Fibroblast of skin of left quadriceps (primary cell): ENCODE measurements at regions not wholly inside any gene's neighbourhood (a gene's known extent, or its start where the extent isn't known, plus 50 kb on each side); places are given as distances from the start of the nearest gene placed in this dataset.

ENCODE experiments used
- DNase-seq, 2 experiments: peaks; one replicate each; pipeline ENCODE4 v3.0.0-alpha.2; 2013; ENCODE audit warnings: low read depth in 2 of 2

DNA sequence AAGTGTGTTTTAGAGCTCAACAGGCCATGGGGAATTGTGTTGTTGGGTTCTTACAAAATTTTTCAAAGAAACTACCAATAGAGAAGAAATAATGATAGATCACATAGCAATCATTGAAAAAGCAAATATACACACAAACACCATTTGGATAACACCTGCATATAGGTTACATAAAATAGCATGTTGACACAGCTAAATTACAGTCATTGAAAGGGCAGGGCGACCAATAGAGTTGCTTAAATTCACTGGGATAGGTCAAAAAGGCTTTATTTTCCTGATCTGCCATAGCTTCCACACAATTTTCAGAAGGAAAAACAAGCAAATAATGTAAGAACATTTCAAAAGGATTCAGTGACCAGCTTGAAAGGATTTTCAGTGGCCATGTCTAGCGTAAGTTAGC lies 57.9 kb upstream of the FGGY start:
- no peak for DNase-seq

DNA sequence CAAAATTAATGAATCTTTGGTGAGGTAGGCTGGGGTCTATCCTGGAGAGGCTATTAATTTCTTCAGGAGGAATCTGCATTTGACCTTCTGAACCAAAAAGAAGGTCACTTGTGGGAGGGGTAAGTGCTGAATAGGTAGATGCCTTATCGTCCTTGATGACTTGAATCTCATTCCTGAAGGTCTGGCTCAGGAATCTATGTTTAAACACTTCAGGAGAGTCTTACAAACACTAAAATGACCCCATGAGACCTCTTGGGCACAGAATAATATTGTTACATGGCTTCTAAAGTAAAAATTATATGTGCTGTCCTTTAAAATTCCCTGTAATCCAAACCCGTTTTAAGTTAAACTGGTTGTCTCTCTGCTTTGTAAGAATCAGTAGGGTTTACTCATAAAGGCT lies 55.0 kb upstream of the FGGY start:
- no peak for DNase-seq

- no peak for DNase-seq
These were observed 54.5 kb upstream of the FGGY start for GRCh38 chr1:59242370-59242769.

DNA sequence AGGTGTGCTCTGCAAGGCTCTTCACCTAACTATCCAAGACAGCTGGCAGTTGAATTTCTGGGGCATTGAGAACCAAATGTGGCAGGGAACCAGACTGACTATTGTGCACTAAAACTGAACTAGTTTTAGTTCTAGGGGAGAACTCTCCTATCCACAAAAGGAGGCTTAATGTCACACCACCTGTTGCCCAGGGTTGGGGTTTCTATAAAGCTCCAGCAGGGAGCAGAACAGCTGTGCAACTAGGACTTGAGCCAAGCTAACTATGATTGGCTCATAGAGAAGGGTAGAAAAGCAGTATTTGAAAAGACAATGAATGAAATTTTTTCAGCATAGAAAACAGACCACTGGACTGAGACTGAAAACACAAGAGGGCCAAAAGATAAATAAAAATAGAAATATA lies 53.3 kb upstream of the FGGY start:
- DNase-seq: no peak

- no peak for DNase-seq
These were observed 52.9 kb upstream of the FGGY start for GRCh38 chr1:59243978-59244377.

- no peak for DNase-seq
These were observed 52.0 kb upstream of the FGGY start for GRCh38 chr1:59244891-59245290.
